ENCODE measurements at regions not wholly inside any gene's neighbourhood (a gene's known extent, or its start where the extent isn't known, plus 50 kb on each side); places are given as distances from the start of the nearest gene placed in this dataset.

DNA sequence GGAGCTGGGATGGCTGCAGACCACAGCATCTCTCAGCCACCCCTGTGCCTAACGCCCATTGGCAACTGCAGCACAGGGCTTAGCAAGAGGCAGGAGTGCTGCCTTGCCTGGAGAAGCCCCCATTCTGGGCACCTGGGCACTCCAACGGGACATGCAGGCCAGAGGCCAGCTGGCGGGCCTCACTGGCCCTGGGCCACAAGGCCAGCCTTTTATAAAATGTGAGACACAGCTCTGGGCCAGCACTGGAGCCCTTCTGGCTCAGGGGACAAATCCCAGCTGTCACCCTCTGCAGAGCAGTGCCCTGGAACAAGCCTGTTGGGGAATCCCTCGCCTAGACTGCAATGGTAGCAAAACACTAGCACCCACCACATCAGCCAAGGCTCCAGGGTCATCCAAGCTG lies 171.8 kb downstream of the WSCD1 start:
- CTCF ChIA-PET (ENCODE audit: partially characterized antibody), result no interaction called here
- Histone ChIP-seq H2BK20ac (ENCODE audit: low read length) (peak overlapping the region; percentile 9; the same call in 1 of the 2 replicates), H3K9me3 (ENCODE audit: insufficient read depth in 2 of 2, low read depth in 1 of 2, low read length in 1 of 2) (no peaks in the 10 kb centered on the region), H3K36me3 (ENCODE audit: control insufficient read depth in 2 of 4, insufficient read depth in 4 of 4, low read length in 3 of 4) (no peaks in the 10 kb centered on the region), H3K4ac (replicated peaks; ENCODE audit: insufficient read length, low read depth, low read length) (no peak overlapping the region), H3K23me2 (ENCODE audit: low read depth, low read length) (peaks cover 4% of the 10 kb centered on the region; the same call in 1 of the 2 replicates), H3K56ac (replicated peaks; ENCODE audit: insufficient read length, low read depth, low read length) (no peak overlapping the region), H3K4me1 (replicated peaks in 1 of 4; ENCODE audit: control insufficient read depth in 3 of 4, insufficient read depth in 4 of 4, low read length in 3 of 4) (peaks cover 8 to 25% (median 17%) of the 10 kb centered on the region in 4 experiments), H3K9ac (replicated peaks in 1 of 4; ENCODE audit: extremely low read depth in 1 of 4, low read depth in 3 of 4, low read length in 3 of 4) (no peak overlapping the region), H4K20me1 (replicated peaks in 1 of 2; ENCODE audit: control insufficient read depth in 1 of 2, insufficient read depth in 2 of 2, low read length in 2 of 2) (no peaks in the 10 kb centered on the region), H3K79me1 (ENCODE audit: low read depth, low read length) (no peaks in the 10 kb centered on the region), H3K27me3 (replicated peaks in 1 of 4; ENCODE audit: control insufficient read depth in 3 of 4, extremely low read depth in 1 of 4, insufficient read depth in 3 of 4, low read length in 3 of 4) (no peaks in the 10 kb centered on the region; a peak in 1 of 7 replicates), H2AFZ (ENCODE audit: low read length) (no peak overlapping the region), H2BK5ac (ENCODE audit: low read depth, low read length) (no peak overlapping the region; the same call in 1 of the 2 replicates), H3K79me2 (ENCODE audit: control insufficient read depth in 1 of 2, insufficient read depth in 2 of 2, low read length in 2 of 2) (no peaks in the 10 kb centered on the region), H3K4me3 (ENCODE audit: extremely low read depth in 1 of 4, insufficient read depth in 2 of 4, low read depth in 3 of 4, low read length in 4 of 4) (no peak overlapping the region), H2BK12ac (ENCODE audit: low read depth, low read length) (peak overlapping the region; percentile 41; the same call in 1 of the 2 replicates), H4K5ac (ENCODE audit: insufficient read length, low read depth, low read length) (no peak overlapping the region), H2AK5ac (ENCODE audit: low read depth, low read length) (0 out of 2 replicates have a peak overlapping the region, but pooled peaks have one; percentile 9), H3K4me2 (ENCODE audit: insufficient read depth in 1 of 2, low read depth in 2 of 2, low read length in 2 of 2) (no peak overlapping the region), H4K8ac (ENCODE audit: extremely low read depth, insufficient read depth, low read length) (no peak overlapping the region), H2BK120ac (replicated peaks; ENCODE audit: low read depth, low read length) (no peak overlapping the region), H3K23ac (ENCODE audit: insufficient read length) (no peak overlapping the region), H3K27ac (ENCODE audit: low read depth, low read length) (no peak overlapping the region), H2BK15ac (ENCODE audit: low read length) (no peak overlapping the region), H3K18ac (ENCODE audit: extremely low read depth, low read length) (no peak overlapping the region), H4K91ac (replicated peaks; ENCODE audit: insufficient read length, low read length) (peak overlapping the region; percentile 4), H3K14ac (ENCODE audit: insufficient read length) (no peak overlapping the region)
- WGBS, 2 experiments (ENCODE audit: extremely low coverage in 1 of 2, insufficient coverage in 1 of 2, insufficient read length in 1 of 2, insufficient replicate concordance in 2 of 2, low coverage in 1 of 2, low lambda C conversion rate in 2 of 2, missing lambda C conversion rate in 1 of 2), result 84% methylated on average over 4 of the region's 4 CpGs; no CpG with 5 or more reads in 1 of the 2 experiments
- TF ChIP-seq POU5F1 (IDR thresholded peaks at IDR 0.05; ENCODE audit: low read depth, low read length), result no peak
- DNase-seq (ENCODE audit: low read depth in 1 of 2, low spot score in 2 of 2), result no peak
- POLR2A ChIA-PET (ENCODE audit: partially characterized antibody), result interaction anchor here (1.1 kb wide), 1 partner anchor 10 kb away, joined by 3 read pairs; no protein-coding TSS in a partner anchor
- no peak for FAIRE-seq

Measured in H1 (cell line).